ENCODE measurements at regions not wholly inside any gene's neighbourhood (a gene's known extent, or its start where the extent isn't known, plus 50 kb on each side); places are given as distances from the start of the nearest gene placed in this dataset.

- no peaks in the 10 kb centered on the region for H3K4me1 ChIP-seq (ENCODE audit: control insufficient read depth, extremely low read depth, insufficient read depth, low read length)
- TF ChIP-seq CTCF (conservative IDR thresholded peaks at IDR 0.05 in 1 of 2, IDR thresholded peaks at IDR 0.05 in 1 of 2; ENCODE audit: low read depth in 1 of 2, low read length in 2 of 2) (no peak), EZH2 (IDR thresholded peaks at IDR 0.05; ENCODE audit: low read length, missing control alignments) (no peak)
Observed at GRCh38 chr2:123371535-123371934, 653.6 kb upstream of the CNTNAP5 start.

GRCh38 chr2:123380370-123380935 is 644.6 kb upstream of the CNTNAP5 start:
- no peak for DNase-seq (ENCODE audit: low read depth in 2 of 2)
- no peak for TF ChIP-seq EZH2 (IDR thresholded peaks at IDR 0.05; ENCODE audit: low read length, missing control alignments)
- no peak for TF ChIP-seq CTCF (conservative IDR thresholded peaks at IDR 0.05 in 1 of 2, IDR thresholded peaks at IDR 0.05 in 1 of 2; ENCODE audit: low read depth in 1 of 2, low read length in 2 of 2)

More at GRCh38 chr2:123371535-123371934, 653.6 kb upstream of the CNTNAP5 start:
- H3K4me2 ChIP-seq (ENCODE audit: extremely low read depth, insufficient read depth, low read length): no peak overlapping the region
- H3K27ac ChIP-seq (ENCODE audit: insufficient read depth, low read length): no peak overlapping the region
- no peaks in the 10 kb centered on the region for H4K20me1 ChIP-seq (ENCODE audit: control insufficient read depth, extremely low read depth, insufficient read depth, low read length)
- no peak for DNase-seq (ENCODE audit: low read depth in 2 of 2)
- H3K27me3 ChIP-seq (ENCODE audit: control insufficient read depth, insufficient read depth, low read length): no peaks in the 10 kb centered on the region
- no peak overlapping the region for H3K4me3 ChIP-seq (replicated peaks in 1 of 4; ENCODE audit: control extremely low read depth in 1 of 4, insufficient read depth in 1 of 4, low read depth in 3 of 4, low read length in 4 of 4)
- no peaks in the 10 kb centered on the region for H3K9me3 ChIP-seq (ENCODE audit: control insufficient read depth, insufficient read depth, low read depth, low read length)
- H2AFZ ChIP-seq (ENCODE audit: low read length): no peak overlapping the region
- no peaks in the 10 kb centered on the region for H3K79me2 ChIP-seq (ENCODE audit: control insufficient read depth, insufficient read depth, low read length)
- no peaks in the 10 kb centered on the region for H3K36me3 ChIP-seq (ENCODE audit: control insufficient read depth, insufficient read depth, low read length)
- no peak overlapping the region for H3K9ac ChIP-seq (ENCODE audit: insufficient read depth, low read length)

GRCh38 chr2:123415678-123416077 is 609.4 kb upstream of the CNTNAP5 start:
- no peaks in the 10 kb centered on the region for H3K9me3 ChIP-seq (ENCODE audit: control insufficient read depth, insufficient read depth, low read depth, low read length)

More at GRCh38 chr2:123380370-123380935, 644.6 kb upstream of the CNTNAP5 start:
- Histone ChIP-seq H2AFZ (ENCODE audit: low read length) (no peak overlapping the region), H4K20me1 (ENCODE audit: control insufficient read depth, extremely low read depth, insufficient read depth, low read length) (no peaks in the 10 kb centered on the region), H3K27ac (ENCODE audit: insufficient read depth, low read length) (no peak overlapping the region), H3K4me2 (ENCODE audit: extremely low read depth, insufficient read depth, low read length) (no peak overlapping the region), H3K36me3 (ENCODE audit: control insufficient read depth, insufficient read depth, low read length) (no peaks in the 10 kb centered on the region), H3K9me3 (ENCODE audit: control insufficient read depth, insufficient read depth, low read depth, low read length) (no peaks in the 10 kb centered on the region), H3K79me2 (ENCODE audit: control insufficient read depth, insufficient read depth, low read length) (no peaks in the 10 kb centered on the region), H3K4me1 (ENCODE audit: control insufficient read depth, extremely low read depth, insufficient read depth, low read length) (no peaks in the 10 kb centered on the region), H3K9ac (ENCODE audit: insufficient read depth, low read length) (no peak overlapping the region), H3K27me3 (ENCODE audit: control insufficient read depth, insufficient read depth, low read length) (no peaks in the 10 kb centered on the region), H3K4me3 (replicated peaks in 1 of 4; ENCODE audit: control extremely low read depth in 1 of 4, insufficient read depth in 1 of 4, low read depth in 3 of 4, low read length in 4 of 4) (no peak overlapping the region)

More at GRCh38 chr2:123415678-123416077, 609.4 kb upstream of the CNTNAP5 start:
- Histone ChIP-seq H4K20me1 (ENCODE audit: control insufficient read depth, extremely low read depth, insufficient read depth, low read length) (no peaks in the 10 kb centered on the region), H3K79me2 (ENCODE audit: control insufficient read depth, insufficient read depth, low read length) (no peaks in the 10 kb centered on the region), H3K27ac (ENCODE audit: insufficient read depth, low read length) (no peak overlapping the region), H3K4me1 (ENCODE audit: control insufficient read depth, extremely low read depth, insufficient read depth, low read length) (no peaks in the 10 kb centered on the region), H3K4me3 (replicated peaks in 1 of 4; ENCODE audit: control extremely low read depth in 1 of 4, insufficient read depth in 1 of 4, low read depth in 3 of 4, low read length in 4 of 4) (no peak overlapping the region), H2AFZ (ENCODE audit: low read length) (no peak overlapping the region), H3K36me3 (ENCODE audit: control insufficient read depth, insufficient read depth, low read length) (no peaks in the 10 kb centered on the region), H3K9ac (ENCODE audit: insufficient read depth, low read length) (no peak overlapping the region), H3K27me3 (ENCODE audit: control insufficient read depth, insufficient read depth, low read length) (no peaks in the 10 kb centered on the region), H3K4me2 (ENCODE audit: extremely low read depth, insufficient read depth, low read length) (no peak overlapping the region)
- DNase-seq (ENCODE audit: low read depth in 2 of 2): no peak
- TF ChIP-seq EZH2 (IDR thresholded peaks at IDR 0.05; ENCODE audit: low read length, missing control alignments) (no peak), CTCF (conservative IDR thresholded peaks at IDR 0.05 in 1 of 2, IDR thresholded peaks at IDR 0.05 in 1 of 2; ENCODE audit: low read depth in 1 of 2, low read length in 2 of 2) (no peak)
